Neuronal stem cell (in vitro differentiated cells): ENCODE measurements at regions not wholly inside any gene's neighbourhood (a gene's known extent, or its start where the extent isn't known, plus 50 kb on each side); places are given as distances from the start of the nearest gene placed in this dataset.
"Not testable (repeated sequence)": the region's sequence is repeated elsewhere in the genome, so short reads cannot be mapped to it uniquely, and the experiment has no call there.

Experiments
- DNase-seq: peaks from one replicate; pipeline ENCODE4 v3.0.0-alpha.2; 2013; ENCODE audit warnings: low spot score
- H2AFZ ChIP-seq: one replicate; pipeline ENCODE4 v1.6.1; 2013; ENCODE audit warnings: mild to moderate bottlenecking, low read length, inconsistent platforms
- H2AK5ac ChIP-seq: 2 replicates; pipeline ENCODE4 v1.6.1; 2013; ENCODE audit warnings: low read depth, mild to moderate bottlenecking, inconsistent platforms, low read length, moderate library complexity, mixed read lengths
- H2BK120ac ChIP-seq: 2 replicates; pipeline ENCODE4 v1.6.1; 2013; ENCODE audit warnings: low read depth, mild to moderate bottlenecking, inconsistent platforms, low read length, moderate library complexity, mixed read lengths
- H2BK12ac ChIP-seq: one replicate; pipeline ENCODE4 v1.6.1; 2013; ENCODE audit warnings: low read length, inconsistent platforms
- H2BK15ac ChIP-seq: 2 replicates; pipeline ENCODE4 v1.6.1; 2013; ENCODE audit warnings: mild to moderate bottlenecking, low read length, inconsistent platforms, mixed read lengths
- H2BK5ac ChIP-seq: one replicate; pipeline ENCODE4 v1.6.1; 2013; ENCODE audit warnings: inconsistent platforms, mild to moderate bottlenecking, low read length, moderate library complexity
- H3K14ac ChIP-seq: one replicate; pipeline ENCODE4 v1.6.1; 2013; ENCODE audit warnings: low read length, inconsistent platforms
- H3K18ac ChIP-seq: 2 replicates; pipeline ENCODE4 v1.6.1; 2013; ENCODE audit warnings: low read length, inconsistent platforms
- H3K23ac ChIP-seq: 2 replicates; pipeline ENCODE4 v1.6.1; 2013; ENCODE audit warnings: low read depth, mild to moderate bottlenecking, mixed read lengths, low read length, inconsistent platforms; ENCODE audit not compliant: poor library complexity
- H3K27ac ChIP-seq: replicated peaks from 3 replicates; pipeline ENCODE4 v1.5.1; 2013; ENCODE audit warnings: low read length, inconsistent platforms
- H3K27me3 ChIP-seq, 3 experiments: 2 replicates each; pipeline ENCODE4 v1.6.1; 2013; ENCODE audit warnings: low read length in 3 of 3, mild to moderate bottlenecking in 2 of 3, inconsistent platforms in 1 of 3, low read depth in 1 of 3, mixed read lengths in 1 of 3, moderate library complexity in 1 of 3; ENCODE audit not compliant: control insufficient read depth in 3 of 3, insufficient read depth in 3 of 3
- H3K36me3 ChIP-seq, 2 donors: replicated peaks in 1 of 2; 2 replicates each; pipeline ENCODE4 v1.6.1; 2013; ENCODE audit warnings: low read length in 2 of 2; ENCODE audit not compliant: control insufficient read depth in 2 of 2, insufficient read depth in 2 of 2
- H3K4ac ChIP-seq: 2 replicates; pipeline ENCODE4 v1.6.1; 2013; ENCODE audit warnings: inconsistent platforms, mild to moderate bottlenecking, low read length, moderate library complexity
- H3K4me1 ChIP-seq, 2 donors: 1 replicate in 1 of 2; 2 replicates in 1 of 2; pipeline ENCODE4 v1.6.1; 2013; ENCODE audit warnings: low read length in 2 of 2, low read depth in 1 of 2; ENCODE audit not compliant: control insufficient read depth in 2 of 2, insufficient read depth in 1 of 2
- H3K4me2 ChIP-seq: one replicate; pipeline ENCODE4 v1.6.1; 2013; ENCODE audit warnings: mild to moderate bottlenecking, low read length, inconsistent platforms; ENCODE audit not compliant: insufficient read depth, poor library complexity, severe bottlenecking
- H3K4me3 ChIP-seq, 2 donors: 2 replicates each; pipeline ENCODE4 v1.5.1; 2013; ENCODE audit warnings: low read length in 2 of 2, mild to moderate bottlenecking in 2 of 2, inconsistent platforms in 1 of 2, moderate library complexity in 1 of 2
- H3K79me1 ChIP-seq: one replicate; pipeline ENCODE4 v1.6.1; 2013; ENCODE audit warnings: low read depth, mild to moderate bottlenecking, inconsistent platforms, low read length, moderate library complexity
- H3K9ac ChIP-seq: one replicate; pipeline ENCODE4 v1.6.1; 2013; ENCODE audit warnings: mild to moderate bottlenecking, low read depth, low read length, inconsistent platforms; ENCODE audit not compliant: poor library complexity
- H3K9me3 ChIP-seq, 2 donors: replicated peaks in 1 of 2; 2 replicates each; pipeline versions ENCODE3 to v1.6.1; 2013; ENCODE audit warnings: low read length in 2 of 2, mild to moderate bottlenecking in 2 of 2, inconsistent platforms in 1 of 2, low read depth in 1 of 2, mixed read lengths in 1 of 2, moderate library complexity in 1 of 2; ENCODE audit not compliant: control insufficient read depth in 2 of 2, insufficient read depth in 1 of 2
- H4K8ac ChIP-seq: one replicate; pipeline ENCODE4 v1.6.1; 2013; ENCODE audit warnings: low read depth, mild to moderate bottlenecking, inconsistent platforms, low read length, moderate library complexity
- H4K91ac ChIP-seq: one replicate; pipeline ENCODE4 v1.6.1; 2013; ENCODE audit warnings: low read length, low read depth, mild to moderate bottlenecking, inconsistent platforms; ENCODE audit not compliant: poor library complexity
- WGBS, 2 donors: extraction: QIAGEN DNeasy Blood & Tissue Kit; methylation state at CpG; one replicate each; pipeline ENCODE4 v1.1.7; 2013; ENCODE audit warnings: missing lambda C conversion rate in 2 of 2, mixed read lengths in 1 of 2; ENCODE audit not compliant: insufficient read length in 2 of 2, insufficient replicate concordance in 1 of 2; ENCODE audit errors: extremely low coverage in 2 of 2; 5-methylcytosine and 5-hydroxymethylcytosine counted together

DNA sequence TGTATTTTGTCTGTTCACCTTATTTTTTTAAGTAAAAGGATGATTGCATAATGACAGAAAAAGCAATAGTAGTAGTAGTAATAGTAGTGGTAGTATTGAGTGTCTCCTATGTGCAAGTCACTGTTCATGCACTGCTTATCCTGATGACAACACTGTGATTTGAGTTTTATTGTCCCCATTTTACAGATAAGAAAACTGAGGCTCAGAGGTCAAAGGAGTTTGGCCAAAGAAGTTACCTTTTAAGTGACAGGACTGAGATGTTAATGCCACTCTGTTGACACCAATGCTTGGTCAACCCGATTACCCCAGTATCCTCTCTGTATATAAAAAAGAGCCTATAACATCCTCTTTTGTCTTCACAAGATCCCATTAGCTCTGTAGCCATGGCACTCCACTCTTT is 100.5 kb upstream of the FRMPD3 start:
- Histone ChIP-seq H3K9me3 (no peaks in the 10 kb centered on the region), H2BK12ac (no peak overlapping the region), H3K4me2 (no peak overlapping the region), H2AK5ac (no peak overlapping the region), H2BK120ac (no peak overlapping the region), H2BK15ac (no peak overlapping the region), H3K27ac (no peak overlapping the region), H3K9ac (no peak overlapping the region), H3K4me1 (no peaks in the 10 kb centered on the region), H3K79me1 (no peaks in the 10 kb centered on the region), H4K91ac (no peak overlapping the region), H2AFZ (no peak overlapping the region), H3K23ac (no peak overlapping the region), H3K18ac (no peak overlapping the region), H3K4me3 (no peak overlapping the region), H4K8ac (no peak overlapping the region), H3K4ac (no peak overlapping the region), H3K36me3 (no peaks in the 10 kb centered on the region), H3K14ac (no peak overlapping the region), H3K27me3 (no peaks in the 10 kb centered on the region), H2BK5ac (no peak overlapping the region)
- DNase-seq: no peak
- no CpG with 5 or more reads among the region's 1 CpG for WGBS, 2 donors

DNA sequence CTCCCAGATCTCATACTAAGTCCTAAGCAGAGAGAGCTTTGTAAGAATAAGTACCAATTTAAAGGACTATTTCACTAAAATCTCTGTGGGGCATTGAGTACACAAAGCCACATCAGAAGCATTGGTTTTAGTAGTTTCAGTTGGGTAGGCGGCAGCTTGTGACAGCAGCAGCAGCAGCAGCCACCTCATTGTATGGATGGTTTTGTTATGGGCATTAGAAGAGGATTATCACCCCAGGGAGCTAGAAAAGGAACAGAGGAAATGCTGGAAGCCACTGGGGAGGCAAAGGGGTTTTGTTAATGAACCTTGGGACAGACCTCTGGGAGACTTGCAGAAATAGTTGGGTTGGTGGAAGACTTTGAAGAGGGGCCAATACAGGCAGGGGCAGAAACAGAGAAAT is 93.9 kb upstream of the FRMPD3 start:
- Histone ChIP-seq H3K9me3 (no peaks in the 10 kb centered on the region), H3K79me1 (no peaks in the 10 kb centered on the region), H3K4me1 (peaks cover 0 to 2% of the 10 kb centered on the region in 2 donors), H2AK5ac (no peak overlapping the region), H3K4ac (no peak overlapping the region), H3K4me3 (no peak overlapping the region), H4K8ac (no peak overlapping the region), H2BK5ac (no peak overlapping the region), H3K23ac (no peak overlapping the region), H3K36me3 (no peaks in the 10 kb centered on the region), H3K18ac (no peak overlapping the region), H3K4me2 (no peak overlapping the region), H3K27ac (no peak overlapping the region), H2BK15ac (no peak overlapping the region), H2AFZ (no peak overlapping the region), H2BK12ac (no peak overlapping the region), H4K91ac (no peak overlapping the region), H3K27me3 (peaks cover 0 to 7% (median 0%) of the 10 kb centered on the region in 3 experiments), H3K14ac (no peak overlapping the region), H2BK120ac (no peak overlapping the region), H3K9ac (no peak overlapping the region)
- WGBS, 2 donors: no CpG with 5 or more reads among the region's 1 CpG
- peak; percentile 40 for DNase-seq

DNA sequence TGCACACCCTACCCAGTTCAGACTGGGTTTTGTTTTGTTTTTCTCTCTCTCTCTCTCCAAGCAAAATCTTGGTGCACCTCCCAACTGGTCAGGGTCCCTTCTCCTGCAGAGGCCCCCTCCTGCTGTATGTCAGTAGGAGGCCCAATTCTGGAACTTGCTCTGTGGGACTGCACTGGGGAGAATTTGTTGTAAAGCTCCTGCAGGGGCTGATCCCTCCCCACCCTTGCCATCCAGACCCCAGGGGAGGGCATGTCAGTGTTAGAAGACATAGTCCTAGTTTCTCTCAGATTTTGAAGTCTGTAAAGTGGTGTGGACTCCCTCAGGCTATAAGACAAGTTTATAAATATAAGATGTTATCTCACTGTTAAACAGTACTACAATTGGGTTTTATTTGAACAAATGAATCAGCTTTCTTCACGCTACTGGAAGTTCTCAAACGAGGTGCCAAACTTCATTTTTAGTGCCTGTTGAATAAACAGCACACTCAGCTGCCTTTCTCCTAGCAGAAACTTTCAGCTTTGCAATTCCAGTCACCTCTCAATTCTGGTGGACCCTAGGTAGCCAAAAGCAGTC is 88.6 kb upstream of the FRMPD3 start:
- no peak overlapping the region for H3K4me3 ChIP-seq
- no peak overlapping the region for H3K27ac ChIP-seq
- H3K4me2 ChIP-seq: no peak overlapping the region
- H3K79me1 ChIP-seq: no peaks in the 10 kb centered on the region
- no peak overlapping the region for H4K91ac ChIP-seq
- no peak overlapping the region for H2BK12ac ChIP-seq
- no peak overlapping the region for H2BK15ac ChIP-seq
- no peak overlapping the region for H4K8ac ChIP-seq
- H3K14ac ChIP-seq: no peak overlapping the region
- no peak overlapping the region for H3K9ac ChIP-seq
- no peak overlapping the region for H2AK5ac ChIP-seq
- peaks cover 0 to 7% (median 0%) of the 10 kb centered on the region in 3 experiments for H3K27me3 ChIP-seq
- no peak overlapping the region for H3K18ac ChIP-seq
- no peaks in the 10 kb centered on the region for H3K4me1 ChIP-seq
- H3K36me3 ChIP-seq: no peaks in the 10 kb centered on the region
- H3K4ac ChIP-seq: no peak overlapping the region
- no peak for DNase-seq
- H3K9me3 ChIP-seq: no peaks in the 10 kb centered on the region
- H3K23ac ChIP-seq: no peak overlapping the region
- no CpG with 5 or more reads among the region's 2 CpGs for WGBS, 2 donors
- H2BK120ac ChIP-seq: no peak overlapping the region
- H2AFZ ChIP-seq: no peak overlapping the region
- no peak overlapping the region for H2BK5ac ChIP-seq

DNA sequence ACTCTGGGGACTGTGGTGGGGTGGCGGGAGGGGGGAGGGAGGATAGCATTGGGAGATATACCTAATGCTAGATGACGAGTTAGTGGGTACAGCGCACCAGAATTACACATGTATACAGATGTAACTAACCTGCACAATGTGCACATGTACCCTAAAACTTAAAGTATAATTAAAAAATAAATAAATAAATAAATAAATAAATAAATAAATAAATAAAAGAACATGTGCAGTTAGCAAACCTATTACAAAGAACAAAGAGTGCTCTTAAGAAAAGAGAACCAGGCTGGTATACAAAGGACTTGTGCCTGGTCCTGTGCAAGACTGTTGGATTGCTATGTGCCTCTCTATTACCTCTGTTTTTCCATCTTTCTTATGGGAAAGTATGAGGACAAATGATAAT is 79.3 kb upstream of the FRMPD3 start:
- not testable (repeated sequence) for H3K36me3 ChIP-seq, H3K27me3 ChIP-seq, H3K4me3 ChIP-seq, H3K9ac ChIP-seq, H3K27ac ChIP-seq, H2BK120ac ChIP-seq, H3K4ac ChIP-seq, H3K4me2 ChIP-seq, H3K79me1 ChIP-seq, H2BK15ac ChIP-seq, H3K23ac ChIP-seq, H3K4me1 ChIP-seq, H4K91ac ChIP-seq, DNase-seq, H4K8ac ChIP-seq, H2BK12ac ChIP-seq, H3K18ac ChIP-seq, H2AK5ac ChIP-seq, H2AFZ ChIP-seq, H3K9me3 ChIP-seq, H3K14ac ChIP-seq, H2BK5ac ChIP-seq
- WGBS, 2 donors: no CpG with 5 or more reads among the region's 3 CpGs
